ACHN (cell line): ENCODE measurements at regions not wholly inside any gene's neighbourhood (a gene's known extent, or its start where the extent isn't known, plus 50 kb on each side); places are given as distances from the start of the nearest gene placed in this dataset.

Source experiments
- DNase-seq: peaks from one replicate; pipeline ENCODE4 v3.0.0-alpha.2; 2015
- in situ Hi-C: cut with HindIII; loops from 2 replicates; pipeline ENCODE4 v1.10.0; 2017; ENCODE audit warnings: low sequenced_read_pairs, low pct_ligation_motif_present, low pct_unique_long_range_greater_than_20kb

- in situ Hi-C loops = no loop called here
- no peak for DNase-seq
Observed at GRCh38 chr1:54456921-54457529, 50.8 kb upstream of the SSBP3 start.

- in situ Hi-C loops = no loop called here
- DNase-seq = no peak
Observed at GRCh38 chr1:54456361-54456760, 50.2 kb upstream of the SSBP3 start.
